Skeletal muscle cell (primary cell): ENCODE measurements at regions not wholly inside any gene's neighbourhood (a gene's known extent, or its start where the extent isn't known, plus 50 kb on each side); places are given as distances from the start of the nearest gene placed in this dataset.

Experiments
- DNase-seq: peaks from one replicate; pipeline ENCODE4 v3.0.0-alpha.2; 2010; ENCODE audit warnings: low read depth
- H3K4me3 ChIP-seq: 2 replicates; pipeline ENCODE4 v1.5.1; 2011; ENCODE audit warnings: low read depth, mild to moderate bottlenecking, control low read depth, low read length, moderate library complexity

DNA sequence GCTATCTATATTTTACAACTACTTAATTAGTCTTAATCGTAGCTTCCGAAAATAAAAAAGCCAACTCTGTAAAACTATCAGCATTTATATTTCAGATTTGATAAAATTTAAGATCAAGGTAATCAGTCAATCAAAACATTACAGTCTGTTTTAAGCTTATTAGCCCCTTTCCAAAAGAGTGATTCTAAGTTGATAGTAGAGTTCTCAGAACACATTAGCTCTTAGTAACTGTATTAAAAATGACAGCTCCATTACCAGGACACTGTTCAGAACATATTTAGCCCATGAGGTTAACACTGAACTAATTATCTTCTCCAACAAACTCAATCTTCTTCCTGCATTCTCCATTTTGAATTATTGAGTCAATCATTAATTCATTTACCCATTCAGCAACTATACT, 110.3 kb upstream of the PALS2 start:
- no peak overlapping the region for H3K4me3 ChIP-seq
- no peak for DNase-seq

DNA sequence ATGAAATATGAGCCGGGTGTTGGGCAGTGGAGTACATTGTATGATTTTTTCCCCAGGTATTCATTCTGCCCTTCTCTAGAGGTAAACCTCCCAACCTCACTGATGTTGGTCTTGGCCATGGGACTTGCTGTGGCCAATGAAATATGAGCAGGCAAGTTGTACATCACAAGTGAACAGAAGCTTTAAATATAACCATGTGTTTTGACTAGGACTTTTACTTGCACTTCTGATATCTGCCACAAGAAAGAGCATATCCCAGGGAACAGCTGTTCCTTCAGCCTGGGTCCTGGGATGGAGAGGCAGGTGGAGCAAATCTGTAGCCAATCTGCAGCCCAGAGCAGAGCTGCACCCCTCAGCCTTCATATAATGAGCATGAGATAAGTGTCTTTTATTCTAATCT, 109.8 kb upstream of the PALS2 start:
- no peak overlapping the region for H3K4me3 ChIP-seq
- DNase-seq = no peak

DNA sequence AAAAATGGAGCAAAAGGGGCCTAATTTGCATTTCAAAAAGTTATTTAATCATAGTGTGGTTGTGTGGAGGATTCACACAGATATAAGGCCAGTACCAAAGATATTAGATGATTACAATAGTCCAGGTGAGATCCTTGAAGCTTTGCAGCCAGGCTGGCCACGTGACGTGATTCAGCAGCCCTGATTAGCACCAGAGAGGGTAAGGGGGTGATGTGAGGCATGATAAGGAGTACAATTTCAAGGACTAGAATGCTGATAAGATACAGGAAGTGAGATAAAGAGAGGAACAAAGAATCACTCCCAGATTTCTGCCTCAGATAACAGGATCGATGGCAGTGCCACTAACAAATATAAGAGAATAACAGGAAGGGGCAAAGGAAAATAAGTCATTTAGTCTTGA, 108.4 kb upstream of the PALS2 start:
- H3K4me3 ChIP-seq = no peak overlapping the region
- no peak for DNase-seq

DNA sequence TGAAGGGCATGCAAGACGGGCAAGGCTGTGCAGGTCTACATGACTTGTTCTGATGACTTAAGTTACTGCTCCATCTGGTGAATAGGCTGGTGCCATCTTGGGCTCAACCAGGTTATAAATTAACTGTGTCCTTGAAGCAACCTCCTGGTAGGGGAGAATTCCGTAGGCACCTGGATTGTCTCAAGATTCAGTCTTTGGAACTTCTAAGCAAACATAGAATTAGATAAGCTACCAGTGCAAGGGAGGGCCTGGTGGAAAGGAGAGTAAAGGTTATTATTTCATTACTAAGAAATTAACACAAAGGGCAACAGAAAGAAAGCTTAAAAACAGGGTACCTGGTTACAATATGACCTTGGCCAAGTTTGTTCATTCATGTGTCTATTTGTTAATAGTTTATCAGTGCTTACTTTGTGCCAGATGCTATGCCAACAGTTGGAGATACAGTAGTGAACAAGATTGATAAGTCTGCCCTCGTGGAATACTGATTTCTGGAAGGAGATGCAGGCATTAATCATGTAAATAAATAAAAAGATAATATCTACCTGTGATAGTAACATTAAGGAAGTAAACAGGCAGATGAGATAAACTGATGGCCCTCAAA, 107.0 kb upstream of the PALS2 start:
- no peak for DNase-seq
- H3K4me3 ChIP-seq = no peak overlapping the region

DNA sequence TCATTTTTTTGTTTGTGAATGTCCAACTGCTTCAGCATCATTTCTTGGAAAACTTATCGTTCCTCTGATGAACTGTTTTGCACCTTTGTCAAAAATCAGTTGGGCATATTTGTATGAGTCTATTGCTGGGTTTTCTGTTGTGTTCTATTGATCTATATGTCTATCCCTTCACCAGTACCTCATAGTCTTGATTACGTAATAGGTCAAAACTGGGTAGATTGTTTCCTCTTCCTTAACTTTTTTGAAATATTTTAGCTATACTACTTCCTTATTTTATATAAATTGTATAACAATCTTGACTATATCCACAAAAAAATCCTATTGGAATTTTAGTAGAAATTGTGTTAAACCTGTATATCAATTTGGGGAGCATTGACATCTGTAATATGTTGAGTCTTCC, 104.1 kb upstream of the PALS2 start:
- no peak overlapping the region for H3K4me3 ChIP-seq
- no peak for DNase-seq

DNA sequence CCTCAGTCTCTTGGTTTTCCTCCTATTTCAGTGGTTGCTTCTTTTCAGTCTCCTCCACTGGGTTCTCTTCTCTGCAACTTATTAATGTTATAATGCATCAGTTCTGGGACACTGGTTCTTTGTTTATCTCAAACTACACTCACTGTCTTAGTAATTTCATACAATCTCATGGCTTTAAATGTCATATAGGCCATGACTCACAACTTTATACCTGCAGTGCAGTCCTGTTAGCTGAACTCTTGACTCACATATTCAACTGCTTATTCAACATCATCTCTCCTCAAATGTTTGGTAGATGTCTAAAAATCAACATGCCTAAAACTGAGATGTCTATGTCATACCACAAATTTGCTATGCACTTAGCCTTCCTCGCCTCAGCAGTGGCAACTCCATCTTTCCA, 101.2 kb upstream of the PALS2 start:
- no peak overlapping the region for H3K4me3 ChIP-seq
- no peak for DNase-seq

DNA sequence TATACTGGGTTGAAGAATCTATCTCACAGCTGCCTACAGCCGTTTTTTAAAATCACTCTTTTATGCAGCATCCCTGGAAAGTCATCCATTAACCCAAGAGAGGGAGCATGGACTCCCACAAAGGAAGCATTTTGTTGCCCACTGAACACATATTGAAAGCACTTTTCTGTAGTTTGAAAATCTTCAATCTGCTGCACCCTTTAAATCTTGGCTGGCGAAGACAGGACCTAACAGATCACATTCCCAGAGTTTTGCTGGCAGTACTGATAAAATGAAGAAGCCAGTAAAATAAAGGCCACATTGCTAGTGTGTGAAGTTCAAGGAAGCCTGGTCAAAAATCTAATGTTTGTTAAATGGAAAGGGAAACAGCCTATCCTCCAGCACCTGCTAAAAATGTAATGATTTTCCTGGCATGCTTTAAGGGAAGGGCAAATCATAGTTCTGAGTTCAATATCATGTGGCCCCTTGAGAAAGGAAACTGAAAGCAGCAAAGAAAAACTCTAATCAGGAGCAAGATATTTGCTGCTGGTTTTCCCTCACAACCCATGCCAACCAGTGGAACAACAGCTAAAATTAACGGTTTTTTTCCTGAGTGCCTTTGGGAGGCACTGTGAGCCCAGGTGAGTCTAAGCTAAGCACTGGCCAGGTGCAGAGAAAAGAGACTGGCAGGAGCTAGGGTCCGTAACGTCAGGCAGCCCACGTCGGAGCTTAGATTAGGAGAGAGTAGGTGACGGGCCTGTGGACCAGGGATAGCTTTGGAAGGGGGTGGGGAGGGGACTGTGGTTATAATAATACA, 97.9 kb upstream of the PALS2 start:
- H3K4me3 ChIP-seq = no peak overlapping the region
- no peak for DNase-seq

DNA sequence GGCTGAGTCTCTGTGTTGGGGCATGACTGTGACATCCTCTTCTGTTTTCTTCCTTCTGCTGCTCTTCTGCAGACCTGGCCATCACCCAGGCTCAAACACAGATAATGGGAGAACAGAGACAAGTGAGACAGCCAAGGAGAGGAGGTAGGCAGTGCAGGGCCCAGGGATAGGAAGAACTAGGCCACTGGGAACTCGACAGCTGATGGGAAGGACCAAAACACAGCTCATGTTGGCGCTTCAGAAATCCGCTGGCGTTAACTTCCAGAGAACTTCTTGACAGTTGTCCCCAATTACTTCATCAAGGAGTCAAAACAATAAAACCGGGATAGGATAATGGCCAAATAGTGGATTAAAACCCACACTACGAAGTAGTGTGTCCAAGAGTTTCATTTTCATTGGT, 97.0 kb upstream of the PALS2 start:
- no peak for DNase-seq
- H3K4me3 ChIP-seq = no peak overlapping the region

DNA sequence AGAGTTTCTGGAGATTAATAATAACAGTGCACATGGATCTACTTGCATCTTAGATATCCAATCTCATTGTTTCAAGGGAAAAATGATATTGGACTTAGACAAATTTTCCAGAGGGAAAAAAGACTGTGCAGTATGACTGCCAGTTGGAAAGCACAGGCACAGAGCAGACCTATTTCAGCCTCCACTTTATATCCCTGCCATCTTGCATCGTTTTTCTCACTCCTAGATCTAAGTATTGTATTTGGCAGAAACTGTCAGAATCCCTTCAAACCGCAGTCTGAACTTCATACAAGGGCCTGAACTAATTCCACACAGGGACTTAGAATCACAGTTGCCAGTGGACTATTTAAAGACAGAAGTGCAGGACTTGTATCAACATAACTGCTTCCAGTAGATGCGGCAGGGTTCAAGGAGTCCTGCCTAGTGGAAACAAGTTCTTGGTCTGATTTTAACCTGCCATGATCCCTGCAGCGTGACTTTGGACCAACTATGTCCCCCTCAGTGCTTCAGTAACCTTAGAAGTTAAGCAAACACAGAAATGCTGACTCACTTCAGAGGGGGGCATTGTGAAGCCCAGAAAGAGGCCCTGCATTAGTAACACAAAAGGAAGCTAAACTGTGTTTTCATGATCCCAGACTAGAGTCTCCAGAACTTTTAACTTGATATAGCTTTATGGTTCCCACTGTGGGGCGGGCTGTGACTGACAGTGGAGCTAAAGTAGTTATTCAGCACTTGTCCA, 95.7 kb upstream of the PALS2 start:
- DNase-seq = peak; percentile 82
- no peak overlapping the region for H3K4me3 ChIP-seq

DNA sequence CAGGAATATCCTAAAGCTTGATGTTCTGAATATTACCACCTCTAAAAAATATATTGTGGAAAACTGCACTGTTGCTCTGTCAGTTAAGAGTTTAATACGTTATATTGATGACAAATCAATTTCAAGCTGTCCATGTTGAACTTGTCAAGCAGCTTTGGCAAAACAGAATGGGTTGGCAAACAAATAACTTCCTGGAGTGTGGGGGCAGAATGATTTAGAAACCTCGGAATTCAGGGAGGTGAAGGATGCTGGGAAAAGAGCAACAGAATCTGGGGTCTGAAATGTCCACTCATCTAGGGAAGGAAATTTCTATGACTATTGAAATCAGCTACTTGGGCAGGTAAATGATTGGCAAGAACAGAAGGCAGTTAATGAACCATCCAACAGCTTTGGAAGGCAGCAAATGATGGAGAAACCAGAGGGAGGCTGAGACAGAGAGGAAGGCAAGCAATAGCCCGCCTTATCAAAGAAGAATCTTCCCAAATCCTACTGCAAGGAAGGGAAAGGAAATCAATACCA, 95.1 kb upstream of the PALS2 start:
- no peak for DNase-seq
- no peak overlapping the region for H3K4me3 ChIP-seq

DNA sequence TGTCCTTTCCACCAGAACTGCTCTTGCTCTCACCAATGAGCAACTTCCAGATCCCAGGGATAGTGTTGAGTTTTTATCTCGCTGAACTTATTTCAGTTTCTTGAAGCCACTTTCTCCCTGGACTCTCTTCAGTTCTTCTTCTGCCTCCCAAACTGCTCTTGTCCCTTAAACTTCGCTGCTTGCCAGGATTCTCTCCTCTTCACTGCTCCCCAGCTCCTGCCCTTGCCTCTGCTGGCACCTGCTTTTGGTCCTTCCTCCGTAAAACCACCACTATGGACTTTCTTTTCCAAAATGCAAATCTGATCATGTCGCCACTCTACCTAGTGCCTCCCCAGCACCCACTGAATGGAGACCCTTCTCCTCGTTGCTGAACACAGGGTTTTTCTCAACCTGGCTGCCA, 92.8 kb upstream of the PALS2 start:
- DNase-seq = no peak
- no peak overlapping the region for H3K4me3 ChIP-seq

DNA sequence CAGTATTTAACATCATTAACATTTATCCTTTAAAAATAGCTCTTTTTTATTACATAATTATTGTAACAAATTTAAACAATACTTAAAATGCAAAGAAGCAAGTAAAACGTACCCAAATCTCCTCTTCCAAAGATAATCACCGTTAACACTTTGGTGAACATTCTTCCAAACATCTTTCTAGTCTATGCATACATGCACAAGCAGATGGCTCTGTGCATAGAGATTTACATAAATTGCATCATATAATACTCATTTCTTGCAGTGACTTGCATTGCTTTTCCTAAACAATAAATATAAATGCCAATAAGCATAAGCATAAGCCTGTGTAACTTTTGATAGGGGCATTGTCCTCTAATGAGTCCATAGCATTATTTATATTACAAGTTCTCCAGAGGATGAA, 89.4 kb upstream of the PALS2 start:
- no peak for DNase-seq
- no peak overlapping the region for H3K4me3 ChIP-seq

DNA sequence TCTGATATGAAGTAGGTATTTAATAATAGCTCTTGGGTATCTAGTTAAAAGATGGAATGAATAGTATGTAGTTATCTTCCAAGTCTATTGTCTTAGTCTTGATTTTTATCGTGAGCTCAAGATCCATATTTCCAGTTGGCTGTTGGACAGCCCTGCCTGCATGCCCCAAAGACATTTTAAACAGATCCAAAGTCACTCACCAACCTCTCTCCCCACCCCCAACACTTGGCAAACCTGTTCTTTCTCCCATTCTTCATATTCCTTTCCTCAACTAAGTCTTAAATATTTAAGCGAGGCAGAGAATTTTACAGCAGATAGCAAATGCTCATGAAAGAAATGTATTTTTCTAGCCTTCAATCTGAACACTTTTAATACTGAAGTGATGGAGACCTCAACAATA, 80.7 kb upstream of the PALS2 start:
- H3K4me3 ChIP-seq = no peak overlapping the region
- no peak for DNase-seq

DNA sequence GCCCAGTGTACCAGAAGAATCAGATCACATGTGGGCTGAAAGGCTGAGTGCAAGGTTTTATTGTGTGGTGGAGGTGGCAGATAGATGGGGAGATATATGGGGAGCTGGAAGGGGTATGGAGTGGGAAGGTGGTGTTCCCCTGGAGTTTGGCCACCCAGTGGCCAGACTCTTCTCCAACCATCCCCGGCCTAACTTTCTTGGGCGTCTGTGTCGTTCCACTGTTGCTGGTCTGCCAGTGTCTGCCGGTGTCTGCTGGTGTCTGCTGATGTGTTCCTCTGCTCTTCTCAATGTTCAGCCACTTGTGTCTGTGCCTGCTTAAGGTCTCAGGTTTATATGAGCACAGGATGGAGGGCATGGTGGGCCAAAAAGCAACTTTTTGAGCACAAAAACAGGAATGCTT, 78.4 kb upstream of the PALS2 start:
- H3K4me3 ChIP-seq = no peak overlapping the region
- DNase-seq = no peak

DNA sequence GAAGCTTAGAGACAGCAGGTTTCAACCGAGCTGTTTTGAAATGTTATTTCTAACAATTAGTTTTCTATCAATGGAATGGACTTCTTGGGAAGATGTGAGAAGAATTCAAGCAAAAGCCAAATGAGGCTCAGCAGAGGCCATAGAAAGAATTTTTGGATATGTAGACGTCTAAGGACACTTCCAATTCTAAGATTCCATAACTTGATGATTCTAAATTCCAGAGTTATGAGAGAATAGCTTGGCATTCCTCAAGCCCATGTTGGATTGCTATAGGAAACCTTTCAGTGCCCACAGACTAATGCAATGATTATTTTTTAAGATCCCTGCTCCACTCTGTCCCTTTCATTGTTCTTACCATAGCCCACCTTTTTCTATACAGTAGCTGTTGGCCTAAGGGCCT, 77.2 kb upstream of the PALS2 start:
- DNase-seq = no peak
- no peak overlapping the region for H3K4me3 ChIP-seq

DNA sequence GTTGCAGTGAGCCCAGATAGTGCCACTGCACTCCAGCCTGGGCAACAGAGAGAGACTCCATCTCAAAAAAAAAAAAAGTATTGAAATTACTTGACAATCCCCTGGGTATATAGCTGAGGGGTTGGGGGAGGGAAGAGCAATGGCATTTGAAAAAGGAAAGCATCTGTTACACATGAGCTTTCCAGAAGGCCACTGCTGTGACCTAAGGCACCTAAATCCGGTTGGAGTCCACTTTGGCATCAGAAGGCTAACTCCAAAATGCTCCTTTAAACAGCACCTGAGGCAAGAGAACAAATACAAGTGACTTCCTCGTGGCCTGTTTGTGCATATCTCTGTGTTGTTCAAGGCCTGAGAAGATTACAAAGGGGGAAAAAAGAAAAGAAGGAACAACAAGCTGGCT, 74.8 kb upstream of the PALS2 start:
- H3K4me3 ChIP-seq = no peak overlapping the region
- no peak for DNase-seq

DNA sequence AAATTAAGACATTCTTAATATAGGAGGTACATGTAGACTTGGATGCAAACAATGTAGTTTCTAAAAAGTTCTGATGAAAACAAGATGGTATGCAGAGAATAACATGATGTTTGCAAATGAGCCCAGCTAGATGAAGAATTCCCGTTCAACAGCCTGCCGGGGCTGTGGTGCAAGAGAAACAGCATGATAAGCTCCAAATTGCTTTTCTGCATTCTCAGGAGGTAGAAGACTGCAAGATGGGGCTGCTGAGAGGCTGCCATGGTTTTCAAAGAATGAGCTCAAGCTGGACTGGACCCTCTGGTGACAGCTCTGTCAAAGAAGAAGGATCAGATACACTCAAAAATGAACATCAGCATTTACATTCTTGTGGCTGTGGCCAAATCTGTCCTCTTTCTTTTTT, 73.4 kb upstream of the PALS2 start:
- DNase-seq = no peak
- no peak overlapping the region for H3K4me3 ChIP-seq

DNA sequence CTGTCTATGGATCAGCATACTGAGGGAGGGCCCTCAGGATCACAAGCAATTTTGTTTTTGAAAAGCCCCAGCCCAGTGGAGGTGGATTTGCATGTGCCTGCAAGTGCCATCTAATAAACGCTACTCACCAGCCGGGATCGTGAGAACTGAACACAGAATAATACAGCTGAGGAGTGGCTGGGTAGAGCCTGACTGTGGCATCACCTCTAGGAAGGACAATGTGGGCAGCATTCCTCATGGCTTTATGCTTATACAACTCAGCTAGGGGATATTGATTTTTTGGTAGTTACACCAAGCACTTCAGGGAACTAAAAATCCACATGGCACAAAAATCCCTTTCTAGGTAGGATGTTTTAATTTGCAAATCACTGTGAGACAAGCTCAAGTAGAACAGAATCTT, 72.7 kb upstream of the PALS2 start:
- no peak overlapping the region for H3K4me3 ChIP-seq
- no peak for DNase-seq

DNA sequence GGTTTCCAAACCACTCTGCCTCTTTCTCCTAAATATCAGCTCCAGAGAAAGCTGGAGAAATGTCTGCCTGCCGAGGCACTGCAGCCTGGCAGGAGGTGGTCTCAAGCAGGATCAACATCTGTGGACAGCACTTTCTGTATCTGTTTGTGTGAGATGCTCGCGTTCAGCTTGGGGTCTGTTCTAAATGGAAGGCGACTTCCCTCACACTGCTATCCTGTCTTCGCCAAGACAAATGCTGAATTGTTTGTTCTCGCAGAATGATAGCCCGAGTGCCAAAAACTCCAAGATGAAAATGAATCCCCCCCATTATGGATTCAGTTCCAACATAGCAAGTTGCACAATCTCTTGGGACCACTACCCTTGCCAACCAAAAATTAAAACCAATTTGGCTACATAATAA, 72.2 kb upstream of the PALS2 start:
- H3K4me3 ChIP-seq = no peak overlapping the region
- DNase-seq = no peak

DNA sequence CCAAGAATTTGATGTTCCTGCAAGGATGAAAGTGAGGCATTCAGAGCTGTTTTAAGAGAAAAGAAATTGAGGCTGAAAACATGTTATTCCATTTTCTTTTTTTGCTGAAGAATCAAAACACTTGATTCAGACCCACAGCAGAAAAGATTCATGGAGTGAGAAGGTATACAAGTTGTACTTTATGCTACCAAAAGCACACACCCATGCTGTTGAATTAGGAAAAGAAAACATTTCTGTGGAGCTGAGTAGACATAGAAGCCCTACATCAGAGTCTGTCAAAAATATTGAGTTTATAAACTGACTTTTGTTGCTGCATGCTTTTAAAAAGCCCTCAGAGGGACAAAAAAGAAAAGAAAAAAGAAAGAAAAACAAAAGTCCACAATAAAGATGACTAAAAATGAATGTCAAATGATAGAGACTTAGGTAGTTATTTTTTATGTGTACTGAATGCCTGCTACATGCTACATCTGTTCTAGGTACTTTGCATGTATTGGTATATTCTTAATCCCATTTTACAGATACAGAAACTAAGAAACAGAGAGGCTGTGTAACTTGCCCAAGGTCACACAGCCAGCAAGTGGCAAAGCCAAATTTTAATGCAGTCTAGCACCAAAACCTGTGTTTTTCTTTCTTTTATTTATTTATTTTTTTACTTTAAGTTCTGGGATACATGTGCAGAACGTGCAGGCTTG, 71.7 kb upstream of the PALS2 start:
- no peak for DNase-seq
- no peak overlapping the region for H3K4me3 ChIP-seq
